ENCODE measurements at regions not wholly inside any gene's neighbourhood (a gene's known extent, or its start where the extent isn't known, plus 50 kb on each side); places are given as distances from the start of the nearest gene placed in this dataset.

GRCh38 chr7:131607291-131608115 lies 51.1 kb upstream of the PODXL start:
- TF ChIP-seq CTCF (IDR thresholded peaks at IDR 0.05; ENCODE audit: low read length) = no peak
- TF ChIP-seq EZH2 (IDR thresholded peaks at IDR 0.05; ENCODE audit: borderline replicate concordance, low read length) = no peak
